ENCODE measurements at regions not wholly inside any gene's neighbourhood (a gene's known extent, or its start where the extent isn't known, plus 50 kb on each side); places are given as distances from the start of the nearest gene placed in this dataset.
A peak's percentile ranks its signal among the peaks of the same experiment; 100 is the strongest.

DNA sequence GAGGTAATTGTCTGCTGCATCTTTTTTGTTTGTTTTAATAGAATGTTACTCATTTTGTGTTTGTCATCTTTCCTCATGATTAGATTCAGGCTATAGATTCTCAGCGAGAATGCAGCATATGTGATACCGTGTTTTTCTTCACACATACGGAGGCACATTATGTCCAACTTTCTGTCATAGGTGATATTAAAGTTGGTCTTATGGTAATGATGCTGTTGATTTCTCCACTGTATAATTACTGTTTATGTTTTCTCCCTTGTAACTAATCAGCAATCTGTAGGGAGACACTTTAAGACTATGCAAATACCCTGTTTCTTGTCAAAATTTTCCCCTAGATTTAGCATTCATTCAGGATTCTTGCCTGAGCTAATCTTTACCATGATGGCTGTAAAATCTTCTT is 87.6 kb downstream of the CLDN1 start:
- TF ChIP-seq FOXA1 (IDR thresholded peaks at IDR 0.05), result no peak
- no peak for TF ChIP-seq EGR1 (IDR thresholded peaks at IDR 0.05; ENCODE audit: low read depth in 2 of 2)
- TF ChIP-seq, protein P1, sequence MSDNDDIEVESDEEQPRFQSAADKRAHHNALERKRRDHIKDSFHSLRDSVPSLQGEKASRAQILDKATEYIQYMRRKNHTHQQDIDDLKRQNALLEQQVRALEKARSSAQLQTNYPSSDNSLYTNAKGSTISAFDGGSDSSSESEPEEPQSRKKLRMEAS (IDR thresholded peaks at IDR 0.05), result no peak
- no peak for TF ChIP-seq HNF4A (conservative IDR thresholded peaks at IDR 0.05)
- no peak for TF ChIP-seq GABPA (IDR thresholded peaks at IDR 0.05 in 1 of 2, conservative IDR thresholded peaks at IDR 0.05 in 1 of 2)
- no peak for TF ChIP-seq NR2F2 (IDR thresholded peaks at IDR 0.05)
- TF ChIP-seq, protein P2, sequence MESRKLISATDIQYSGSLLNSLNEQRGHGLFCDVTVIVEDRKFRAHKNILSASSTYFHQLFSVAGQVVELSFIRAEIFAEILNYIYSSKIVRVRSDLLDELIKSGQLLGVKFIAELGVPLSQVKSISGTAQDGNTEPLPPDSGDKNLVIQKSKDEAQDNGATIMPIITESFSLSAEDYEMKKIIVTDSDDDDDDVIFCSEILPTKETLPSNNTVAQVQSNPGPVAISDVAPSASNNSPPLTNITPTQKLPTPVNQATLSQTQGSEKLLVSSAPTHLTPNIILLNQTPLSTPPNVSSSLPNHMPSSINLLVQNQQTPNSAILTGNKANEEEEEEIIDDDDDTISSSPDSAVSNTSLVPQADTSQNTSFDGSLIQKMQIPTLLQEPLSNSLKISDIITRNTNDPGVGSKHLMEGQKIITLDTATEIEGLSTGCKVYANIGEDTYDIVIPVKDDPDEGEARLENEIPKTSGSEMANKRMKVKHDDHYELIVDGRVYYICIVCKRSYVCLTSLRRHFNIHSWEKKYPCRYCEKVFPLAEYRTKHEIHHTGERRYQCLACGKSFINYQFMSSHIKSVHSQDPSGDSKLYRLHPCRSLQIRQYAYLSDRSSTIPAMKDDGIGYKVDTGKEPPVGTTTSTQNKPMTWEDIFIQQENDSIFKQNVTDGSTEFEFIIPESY (IDR thresholded peaks at IDR 0.05), result no peak
- no peak for TF ChIP-seq HNF4G (IDR thresholded peaks at IDR 0.05)
- TF ChIP-seq TAF1 (conservative IDR thresholded peaks at IDR 0.05), result no peak
- TF ChIP-seq SP1 (IDR thresholded peaks at IDR 0.05), result no peak
- 96% methylated on average over 3 of the region's 3 CpGs for WGBS
- DNase-seq (ENCODE audit: low spot score), result no peak
- Histone ChIP-seq H3K27ac (ENCODE audit: low read depth in 1 of 2, low read length in 2 of 2) (no peak overlapping the region), H3K4me3 (ENCODE audit: low read depth in 1 of 3, low read length in 3 of 3) (no peak overlapping the region), H3K27me3 (ENCODE audit: control insufficient read depth in 4 of 4, insufficient read depth in 4 of 4, low read length in 3 of 4) (no peaks in the 10 kb centered on the region), H3K9me3 (ENCODE audit: control insufficient read depth in 4 of 4, low read length in 3 of 4) (no peaks in the 10 kb centered on the region), H3K4me1 (ENCODE audit: control insufficient read depth in 4 of 4, insufficient read depth in 4 of 4, low read length in 3 of 4) (peaks cover 0 to 8% (median 4%) of the 10 kb centered on the region in 4 donors), H3K36me3 (ENCODE audit: control insufficient read depth in 4 of 4, insufficient read depth in 3 of 4, low read depth in 1 of 4, low read length in 3 of 4) (no peaks in the 10 kb centered on the region), H3K9ac (ENCODE audit: low read depth in 1 of 2, low read length in 2 of 2) (no peak overlapping the region)

DNA sequence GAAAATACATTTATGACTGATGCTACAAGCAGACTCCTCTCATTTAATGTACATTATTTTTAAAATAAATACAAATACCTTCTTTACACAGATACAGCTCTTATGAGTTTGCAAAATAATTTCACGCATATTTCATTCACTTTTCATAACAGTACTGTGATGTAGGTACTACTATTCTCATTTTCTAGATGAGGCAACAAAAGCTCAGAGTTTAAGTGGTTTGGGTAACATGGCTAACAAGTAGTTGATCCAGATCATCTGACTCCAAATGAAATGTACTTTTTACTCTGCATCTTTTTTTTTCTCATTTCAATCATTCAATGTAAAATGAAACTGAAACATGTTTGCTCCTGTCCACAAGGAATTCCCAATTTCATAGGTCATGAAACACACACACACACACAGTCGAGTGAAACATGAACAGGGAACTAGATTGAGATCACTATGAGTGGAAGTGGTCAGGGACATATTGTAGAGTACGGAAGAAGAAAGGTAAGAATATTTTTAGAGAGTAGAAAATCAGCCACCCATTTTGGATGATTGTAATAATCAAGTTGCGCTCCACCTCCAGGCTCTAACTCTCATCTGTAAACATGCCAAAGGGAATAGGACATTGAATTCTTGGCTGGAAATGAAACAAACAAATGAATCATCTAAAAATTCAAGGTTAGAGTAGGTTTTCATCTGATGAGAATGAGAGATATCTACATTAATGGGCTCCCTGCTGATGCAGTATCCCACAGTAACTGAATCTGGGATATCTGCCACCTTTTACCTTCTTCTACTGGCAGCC is 92.4 kb downstream of the CLDN1 start:
- no peaks in the 10 kb centered on the region for H3K36me3 ChIP-seq (ENCODE audit: control insufficient read depth in 4 of 4, insufficient read depth in 3 of 4, low read depth in 1 of 4, low read length in 3 of 4)
- DNase-seq (ENCODE audit: low spot score), result no peak
- 44% methylated on average over 4 of the region's 4 CpGs for WGBS

More for the DNA sequence above, 92.4 kb downstream of the CLDN1 start:
- H3K4me3 ChIP-seq (ENCODE audit: low read depth in 1 of 3, low read length in 3 of 3), result peak overlapping the region; percentile 40 to 63 (median 53)
- peak overlapping the region; percentile 82 to 87 for H3K27ac ChIP-seq (ENCODE audit: low read depth in 1 of 2, low read length in 2 of 2)
- peaks cover 0 to 16% (median 4%) of the 10 kb centered on the region in 4 donors for H3K4me1 ChIP-seq (ENCODE audit: control insufficient read depth in 4 of 4, insufficient read depth in 4 of 4, low read length in 3 of 4)
- H3K9ac ChIP-seq (ENCODE audit: low read depth in 1 of 2, low read length in 2 of 2), result peak overlapping the region; percentile 40 to 73
- no peaks in the 10 kb centered on the region for H3K27me3 ChIP-seq (ENCODE audit: control insufficient read depth in 4 of 4, insufficient read depth in 4 of 4, low read length in 3 of 4)
- no peaks in the 10 kb centered on the region for H3K9me3 ChIP-seq (ENCODE audit: control insufficient read depth in 4 of 4, low read length in 3 of 4)
- TF ChIP-seq HNF4G (IDR thresholded peaks at IDR 0.05) (no peak), FOXA2 (IDR thresholded peaks at IDR 0.05) (peak; percentile 80), NR2F2 (IDR thresholded peaks at IDR 0.05) (no peak), GABPA (IDR thresholded peaks at IDR 0.05 in 1 of 2, conservative IDR thresholded peaks at IDR 0.05 in 1 of 2) (no peak), SP1 (IDR thresholded peaks at IDR 0.05) (peak; percentile 50), FOXA1 (IDR thresholded peaks at IDR 0.05) (peak; percentile 83), TAF1 (conservative IDR thresholded peaks at IDR 0.05) (peak; percentile 51), HNF4A (conservative IDR thresholded peaks at IDR 0.05) (peak in 1 of 2 donors; percentile 17), EGR1 (IDR thresholded peaks at IDR 0.05; ENCODE audit: low read depth in 2 of 2) (no peak), JUND (IDR thresholded peaks at IDR 0.05) (peak; percentile 38 to 69), RXRA (IDR thresholded peaks at IDR 0.05) (peak in 1 of 2 donors; percentile 33), YY1 (IDR thresholded peaks at IDR 0.05) (peak; percentile 91), RAD21 (IDR thresholded peaks at IDR 0.05) (peak; percentile 44 to 53)
- TF ChIP-seq, protein P3, sequence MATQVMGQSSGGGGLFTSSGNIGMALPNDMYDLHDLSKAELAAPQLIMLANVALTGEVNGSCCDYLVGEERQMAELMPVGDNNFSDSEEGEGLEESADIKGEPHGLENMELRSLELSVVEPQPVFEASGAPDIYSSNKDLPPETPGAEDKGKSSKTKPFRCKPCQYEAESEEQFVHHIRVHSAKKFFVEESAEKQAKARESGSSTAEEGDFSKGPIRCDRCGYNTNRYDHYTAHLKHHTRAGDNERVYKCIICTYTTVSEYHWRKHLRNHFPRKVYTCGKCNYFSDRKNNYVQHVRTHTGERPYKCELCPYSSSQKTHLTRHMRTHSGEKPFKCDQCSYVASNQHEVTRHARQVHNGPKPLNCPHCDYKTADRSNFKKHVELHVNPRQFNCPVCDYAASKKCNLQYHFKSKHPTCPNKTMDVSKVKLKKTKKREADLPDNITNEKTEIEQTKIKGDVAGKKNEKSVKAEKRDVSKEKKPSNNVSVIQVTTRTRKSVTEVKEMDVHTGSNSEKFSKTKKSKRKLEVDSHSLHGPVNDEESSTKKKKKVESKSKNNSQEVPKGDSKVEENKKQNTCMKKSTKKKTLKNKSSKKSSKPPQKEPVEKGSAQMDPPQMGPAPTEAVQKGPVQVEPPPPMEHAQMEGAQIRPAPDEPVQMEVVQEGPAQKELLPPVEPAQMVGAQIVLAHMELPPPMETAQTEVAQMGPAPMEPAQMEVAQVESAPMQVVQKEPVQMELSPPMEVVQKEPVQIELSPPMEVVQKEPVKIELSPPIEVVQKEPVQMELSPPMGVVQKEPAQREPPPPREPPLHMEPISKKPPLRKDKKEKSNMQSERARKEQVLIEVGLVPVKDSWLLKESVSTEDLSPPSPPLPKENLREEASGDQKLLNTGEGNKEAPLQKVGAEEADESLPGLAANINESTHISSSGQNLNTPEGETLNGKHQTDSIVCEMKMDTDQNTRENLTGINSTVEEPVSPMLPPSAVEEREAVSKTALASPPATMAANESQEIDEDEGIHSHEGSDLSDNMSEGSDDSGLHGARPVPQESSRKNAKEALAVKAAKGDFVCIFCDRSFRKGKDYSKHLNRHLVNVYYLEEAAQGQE (IDR thresholded peaks at IDR 0.05), result peak; percentile 60
- TF ChIP-seq, protein P1 (IDR thresholded peaks at IDR 0.05), result peak; percentile 21
- TF ChIP-seq, protein P2 (IDR thresholded peaks at IDR 0.05), result peak; percentile 23
- TF ChIP-seq, protein P4, sequence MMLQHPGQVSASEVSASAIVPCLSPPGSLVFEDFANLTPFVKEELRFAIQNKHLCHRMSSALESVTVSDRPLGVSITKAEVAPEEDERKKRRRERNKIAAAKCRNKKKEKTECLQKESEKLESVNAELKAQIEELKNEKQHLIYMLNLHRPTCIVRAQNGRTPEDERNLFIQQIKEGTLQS (IDR thresholded peaks at IDR 0.05), result no peak
- TF ChIP-seq, protein P5, sequence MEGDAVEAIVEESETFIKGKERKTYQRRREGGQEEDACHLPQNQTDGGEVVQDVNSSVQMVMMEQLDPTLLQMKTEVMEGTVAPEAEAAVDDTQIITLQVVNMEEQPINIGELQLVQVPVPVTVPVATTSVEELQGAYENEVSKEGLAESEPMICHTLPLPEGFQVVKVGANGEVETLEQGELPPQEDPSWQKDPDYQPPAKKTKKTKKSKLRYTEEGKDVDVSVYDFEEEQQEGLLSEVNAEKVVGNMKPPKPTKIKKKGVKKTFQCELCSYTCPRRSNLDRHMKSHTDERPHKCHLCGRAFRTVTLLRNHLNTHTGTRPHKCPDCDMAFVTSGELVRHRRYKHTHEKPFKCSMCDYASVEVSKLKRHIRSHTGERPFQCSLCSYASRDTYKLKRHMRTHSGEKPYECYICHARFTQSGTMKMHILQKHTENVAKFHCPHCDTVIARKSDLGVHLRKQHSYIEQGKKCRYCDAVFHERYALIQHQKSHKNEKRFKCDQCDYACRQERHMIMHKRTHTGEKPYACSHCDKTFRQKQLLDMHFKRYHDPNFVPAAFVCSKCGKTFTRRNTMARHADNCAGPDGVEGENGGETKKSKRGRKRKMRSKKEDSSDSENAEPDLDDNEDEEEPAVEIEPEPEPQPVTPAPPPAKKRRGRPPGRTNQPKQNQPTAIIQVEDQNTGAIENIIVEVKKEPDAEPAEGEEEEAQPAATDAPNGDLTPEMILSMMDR (IDR thresholded peaks at IDR 0.05; ENCODE audit: low read depth, low read length, missing input control), result no peak
